HUDEP-2 (cell line): ENCODE measurements at regions not wholly inside any gene's neighbourhood (a gene's known extent, or its start where the extent isn't known, plus 50 kb on each side); places are given as distances from the start of the nearest gene placed in this dataset.
"Not testable (repeated sequence)": the region's sequence is repeated elsewhere in the genome, so short reads cannot be mapped to it uniquely, and the experiment has no call there.

Experiments used
- DNase-seq, 76 experiments: peaks; one replicate each; lab custom pipeline; 2025; ENCODE audit not compliant: unreplicated experiment in 76 of 76; lab: John Stamatoyannopoulos, UW

- no peak for DNase-seq
These were observed 117.8 kb upstream of the ENPP6 start for GRCh38 chr4:184335520-184335919.

GRCh38 chr4:184333446-184333845 is 115.8 kb upstream of the ENPP6 start:
- DNase-seq, result not testable (repeated sequence)

- DNase-seq, result no peak
These were observed 113.8 kb upstream of the ENPP6 start for GRCh38 chr4:184331268-184331995.

GRCh38 chr4:184330517-184331094 is 112.9 kb upstream of the ENPP6 start:
- not testable (repeated sequence) for DNase-seq

GRCh38 chr4:184329659-184330400 is 112.2 kb upstream of the ENPP6 start:
- no peak for DNase-seq

- no peak for DNase-seq
These were observed 111.6 kb upstream of the ENPP6 start for GRCh38 chr4:184329235-184329634.

- no peak for DNase-seq
These were observed 110.5 kb upstream of the ENPP6 start for GRCh38 chr4:184328022-184328736.

- DNase-seq, result no peak
These were observed 107.3 kb upstream of the ENPP6 start for GRCh38 chr4:184324939-184325477.

GRCh38 chr4:184322328-184323025 is 104.8 kb upstream of the ENPP6 start:
- no peak for DNase-seq

- no peak for DNase-seq
These were observed 103.0 kb upstream of the ENPP6 start for GRCh38 chr4:184320631-184321030.

- DNase-seq, result no peak
These were observed 101.2 kb upstream of the ENPP6 start for GRCh38 chr4:184318852-184319251.

- no peak for DNase-seq
These were observed 99.7 kb upstream of the ENPP6 start for GRCh38 chr4:184317234-184317918.

- DNase-seq, result no peak
These were observed 99.1 kb upstream of the ENPP6 start for GRCh38 chr4:184316821-184317220.

GRCh38 chr4:184315675-184316359 is 98.1 kb upstream of the ENPP6 start:
- DNase-seq, result no peak

GRCh38 chr4:184313702-184314659 is 96.3 kb upstream of the ENPP6 start:
- no peak for DNase-seq

GRCh38 chr4:184313058-184313581 is 95.4 kb upstream of the ENPP6 start:
- no peak for DNase-seq

- no peak for DNase-seq
These were observed 94.5 kb upstream of the ENPP6 start for GRCh38 chr4:184312126-184312525.
